Liver (tissue), 8 donors: ENCODE measurements at regions not wholly inside any gene's neighbourhood (a gene's known extent, or its start where the extent isn't known, plus 50 kb on each side); places are given as distances from the start of the nearest gene placed in this dataset.
"Not testable (repeated sequence)": the region's sequence is repeated elsewhere in the genome, so short reads cannot be mapped to it uniquely, and the experiment has no call there.

Source experiments
- DNase-seq: peaks from one replicate; pipeline ENCODE4 v3.0.0-alpha.2; 2017; ENCODE audit warnings: low spot score
- H3K27ac ChIP-seq, 2 donors: one replicate each; pipeline ENCODE4 v1.7.0; 2013; ENCODE audit warnings: inconsistent platforms in 2 of 2, low read length in 2 of 2, control low read depth in 1 of 2, low read depth in 1 of 2, mild to moderate bottlenecking in 1 of 2
- H3K27me3 ChIP-seq, 4 donors: one replicate each; pipeline versions ENCODE4 v1.6.1 to v1.7.0; 2013; ENCODE audit warnings: low read length in 3 of 4, inconsistent platforms in 1 of 4, mild to moderate bottlenecking in 1 of 4, moderate library complexity in 1 of 4; ENCODE audit not compliant: control insufficient read depth in 4 of 4, insufficient read depth in 4 of 4
- H3K36me3 ChIP-seq, 4 donors: one replicate each; pipeline versions ENCODE4 v1.6.1 to v1.7.0; 2013; ENCODE audit warnings: low read length in 3 of 4, mild to moderate bottlenecking in 3 of 4, low read depth in 1 of 4, moderate library complexity in 1 of 4; ENCODE audit not compliant: control insufficient read depth in 4 of 4, insufficient read depth in 3 of 4
- H3K4me1 ChIP-seq, 4 donors: one replicate each; pipeline versions ENCODE4 v1.6.1 to v1.7.0; 2013; ENCODE audit warnings: low read length in 3 of 4, mild to moderate bottlenecking in 3 of 4, moderate library complexity in 1 of 4; ENCODE audit not compliant: control insufficient read depth in 4 of 4, insufficient read depth in 4 of 4
- H3K4me3 ChIP-seq, 3 donors: one replicate each; pipeline versions ENCODE4 v1.6.1 to v1.7.0; 2013; ENCODE audit warnings: low read length in 3 of 3, control low read depth in 1 of 3, low read depth in 1 of 3, mild to moderate bottlenecking in 1 of 3
- H3K9ac ChIP-seq, 2 donors: one replicate each; pipeline ENCODE4 v1.7.0; 2013; ENCODE audit warnings: low read length in 2 of 2, mild to moderate bottlenecking in 2 of 2, moderate library complexity in 2 of 2, control low read depth in 1 of 2, low read depth in 1 of 2
- H3K9me3 ChIP-seq, 4 donors: one replicate each; pipeline versions ENCODE4 v1.6.1 to v1.7.0; 2013; ENCODE audit warnings: low read length in 3 of 4; ENCODE audit not compliant: control insufficient read depth in 4 of 4
- EGR1 ChIP-seq, 2 donors: IDR thresholded peaks; 2 replicates each; pipeline ENCODE4 v1.6.1; 2016 to 2018; ENCODE audit warnings: antibody characterized with exemption in 2 of 2, low read depth in 2 of 2
- FOXA1 ChIP-seq: IDR thresholded peaks from 2 replicates; pipeline ENCODE4 v1.6.1; 2016; ENCODE audit warnings: antibody characterized with exemption
- FOXA2 ChIP-seq: IDR thresholded peaks from 2 replicates; pipeline ENCODE4 v1.6.1; 2016; ENCODE audit warnings: antibody characterized with exemption
- GABPA ChIP-seq, 2 donors: IDR thresholded peaks in 1 of 2; conservative IDR thresholded peaks in 1 of 2; 2 replicates each; pipeline ENCODE4 v1.6.1; 2016; ENCODE audit warnings: antibody characterized with exemption in 2 of 2, mild to moderate bottlenecking in 1 of 2, moderate library complexity in 1 of 2
- HNF4G ChIP-seq: IDR thresholded peaks from 2 replicates; pipeline ENCODE4 v1.6.1; 2016; ENCODE audit warnings: antibody characterized with exemption
- JUND ChIP-seq, 2 donors: IDR thresholded peaks; 2 replicates each; pipeline ENCODE4 v1.6.1; 2016; ENCODE audit warnings: antibody characterized with exemption in 2 of 2
- MAX ChIP-seq: IDR thresholded peaks from 2 replicates; pipeline ENCODE4 v1.6.1; 2016; ENCODE audit warnings: antibody characterized with exemption
- NR2F2 ChIP-seq: IDR thresholded peaks from 2 replicates; pipeline ENCODE4 v1.6.1; 2016; ENCODE audit warnings: antibody characterized with exemption
- RXRA ChIP-seq, 2 donors: IDR thresholded peaks; 2 replicates each; pipeline ENCODE4 v1.6.1; 2017 to 2018; ENCODE audit warnings: antibody characterized with exemption in 2 of 2, mild to moderate bottlenecking in 1 of 2
- SP1 ChIP-seq: IDR thresholded peaks from 2 replicates; pipeline ENCODE4 v1.6.1; 2018; ENCODE audit warnings: antibody characterized with exemption, mild to moderate bottlenecking
- TAF1 ChIP-seq: conservative IDR thresholded peaks from 2 replicates; pipeline ENCODE4 v1.6.1; 2016; ENCODE audit warnings: antibody characterized with exemption, mild to moderate bottlenecking
- WGBS: extraction: QIAGEN DNeasy Blood & Tissue Kit; methylation state at CpG from one replicate; pipeline ENCODE4 v1.1.7; 2013; 5-methylcytosine and 5-hydroxymethylcytosine counted together
- TF ChIP-seq, protein P1 (sequence below): IDR thresholded peaks from 2 replicates; pipeline ENCODE4 v1.6.1; 2016; ENCODE audit warnings: antibody characterized with exemption, mild to moderate bottlenecking
- TF ChIP-seq, protein P2 (sequence below): fragments of 150-350 bp; IDR thresholded peaks from 2 replicates; pipeline ENCODE4 v1.5.1; 2017; ENCODE audit warnings: improper control_type of control experiment, low read depth, low read length; ENCODE audit not compliant: missing input control
- TF ChIP-seq, protein P3 (sequence below): IDR thresholded peaks from 2 replicates; pipeline ENCODE4 v1.6.1; 2016; ENCODE audit warnings: antibody characterized with exemption
- TF ChIP-seq, protein P4 (sequence below): IDR thresholded peaks from 2 replicates; pipeline ENCODE4 v1.6.1; 2016; ENCODE audit warnings: antibody characterized with exemption
- donor health status: healthy.
- donor health status: healthy.
- donor health status: healthy.
- donor health status: healthy.
- donor health status: healthy.

- H3K4me1 ChIP-seq, result no peaks in the 10 kb centered on the region
- no peak overlapping the region for H3K9ac ChIP-seq
- no peak for DNase-seq
- WGBS, result 100% methylated on average over 1 of the region's 1 CpG
- no peak for TF ChIP-seq FOXA2
- TF ChIP-seq, protein P1, sequence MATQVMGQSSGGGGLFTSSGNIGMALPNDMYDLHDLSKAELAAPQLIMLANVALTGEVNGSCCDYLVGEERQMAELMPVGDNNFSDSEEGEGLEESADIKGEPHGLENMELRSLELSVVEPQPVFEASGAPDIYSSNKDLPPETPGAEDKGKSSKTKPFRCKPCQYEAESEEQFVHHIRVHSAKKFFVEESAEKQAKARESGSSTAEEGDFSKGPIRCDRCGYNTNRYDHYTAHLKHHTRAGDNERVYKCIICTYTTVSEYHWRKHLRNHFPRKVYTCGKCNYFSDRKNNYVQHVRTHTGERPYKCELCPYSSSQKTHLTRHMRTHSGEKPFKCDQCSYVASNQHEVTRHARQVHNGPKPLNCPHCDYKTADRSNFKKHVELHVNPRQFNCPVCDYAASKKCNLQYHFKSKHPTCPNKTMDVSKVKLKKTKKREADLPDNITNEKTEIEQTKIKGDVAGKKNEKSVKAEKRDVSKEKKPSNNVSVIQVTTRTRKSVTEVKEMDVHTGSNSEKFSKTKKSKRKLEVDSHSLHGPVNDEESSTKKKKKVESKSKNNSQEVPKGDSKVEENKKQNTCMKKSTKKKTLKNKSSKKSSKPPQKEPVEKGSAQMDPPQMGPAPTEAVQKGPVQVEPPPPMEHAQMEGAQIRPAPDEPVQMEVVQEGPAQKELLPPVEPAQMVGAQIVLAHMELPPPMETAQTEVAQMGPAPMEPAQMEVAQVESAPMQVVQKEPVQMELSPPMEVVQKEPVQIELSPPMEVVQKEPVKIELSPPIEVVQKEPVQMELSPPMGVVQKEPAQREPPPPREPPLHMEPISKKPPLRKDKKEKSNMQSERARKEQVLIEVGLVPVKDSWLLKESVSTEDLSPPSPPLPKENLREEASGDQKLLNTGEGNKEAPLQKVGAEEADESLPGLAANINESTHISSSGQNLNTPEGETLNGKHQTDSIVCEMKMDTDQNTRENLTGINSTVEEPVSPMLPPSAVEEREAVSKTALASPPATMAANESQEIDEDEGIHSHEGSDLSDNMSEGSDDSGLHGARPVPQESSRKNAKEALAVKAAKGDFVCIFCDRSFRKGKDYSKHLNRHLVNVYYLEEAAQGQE, result no peak
- TF ChIP-seq, protein P2, sequence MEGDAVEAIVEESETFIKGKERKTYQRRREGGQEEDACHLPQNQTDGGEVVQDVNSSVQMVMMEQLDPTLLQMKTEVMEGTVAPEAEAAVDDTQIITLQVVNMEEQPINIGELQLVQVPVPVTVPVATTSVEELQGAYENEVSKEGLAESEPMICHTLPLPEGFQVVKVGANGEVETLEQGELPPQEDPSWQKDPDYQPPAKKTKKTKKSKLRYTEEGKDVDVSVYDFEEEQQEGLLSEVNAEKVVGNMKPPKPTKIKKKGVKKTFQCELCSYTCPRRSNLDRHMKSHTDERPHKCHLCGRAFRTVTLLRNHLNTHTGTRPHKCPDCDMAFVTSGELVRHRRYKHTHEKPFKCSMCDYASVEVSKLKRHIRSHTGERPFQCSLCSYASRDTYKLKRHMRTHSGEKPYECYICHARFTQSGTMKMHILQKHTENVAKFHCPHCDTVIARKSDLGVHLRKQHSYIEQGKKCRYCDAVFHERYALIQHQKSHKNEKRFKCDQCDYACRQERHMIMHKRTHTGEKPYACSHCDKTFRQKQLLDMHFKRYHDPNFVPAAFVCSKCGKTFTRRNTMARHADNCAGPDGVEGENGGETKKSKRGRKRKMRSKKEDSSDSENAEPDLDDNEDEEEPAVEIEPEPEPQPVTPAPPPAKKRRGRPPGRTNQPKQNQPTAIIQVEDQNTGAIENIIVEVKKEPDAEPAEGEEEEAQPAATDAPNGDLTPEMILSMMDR, result no peak
- no peak for TF ChIP-seq JUND (IDR thresholded peaks at IDR 0.05)
- no peak for TF ChIP-seq RXRA (IDR thresholded peaks at IDR 0.05)
- no peak for TF ChIP-seq SP1
- TF ChIP-seq HNF4G, result no peak
- no peak for TF ChIP-seq TAF1
- TF ChIP-seq NR2F2, result no peak
- TF ChIP-seq EGR1 (IDR thresholded peaks at IDR 0.05; ENCODE audit: low read depth in 2 of 2), result no peak
- TF ChIP-seq, protein P3, sequence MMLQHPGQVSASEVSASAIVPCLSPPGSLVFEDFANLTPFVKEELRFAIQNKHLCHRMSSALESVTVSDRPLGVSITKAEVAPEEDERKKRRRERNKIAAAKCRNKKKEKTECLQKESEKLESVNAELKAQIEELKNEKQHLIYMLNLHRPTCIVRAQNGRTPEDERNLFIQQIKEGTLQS, result no peak
- TF ChIP-seq FOXA1, result no peak
- TF ChIP-seq, protein P4, sequence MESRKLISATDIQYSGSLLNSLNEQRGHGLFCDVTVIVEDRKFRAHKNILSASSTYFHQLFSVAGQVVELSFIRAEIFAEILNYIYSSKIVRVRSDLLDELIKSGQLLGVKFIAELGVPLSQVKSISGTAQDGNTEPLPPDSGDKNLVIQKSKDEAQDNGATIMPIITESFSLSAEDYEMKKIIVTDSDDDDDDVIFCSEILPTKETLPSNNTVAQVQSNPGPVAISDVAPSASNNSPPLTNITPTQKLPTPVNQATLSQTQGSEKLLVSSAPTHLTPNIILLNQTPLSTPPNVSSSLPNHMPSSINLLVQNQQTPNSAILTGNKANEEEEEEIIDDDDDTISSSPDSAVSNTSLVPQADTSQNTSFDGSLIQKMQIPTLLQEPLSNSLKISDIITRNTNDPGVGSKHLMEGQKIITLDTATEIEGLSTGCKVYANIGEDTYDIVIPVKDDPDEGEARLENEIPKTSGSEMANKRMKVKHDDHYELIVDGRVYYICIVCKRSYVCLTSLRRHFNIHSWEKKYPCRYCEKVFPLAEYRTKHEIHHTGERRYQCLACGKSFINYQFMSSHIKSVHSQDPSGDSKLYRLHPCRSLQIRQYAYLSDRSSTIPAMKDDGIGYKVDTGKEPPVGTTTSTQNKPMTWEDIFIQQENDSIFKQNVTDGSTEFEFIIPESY, result no peak
- TF ChIP-seq MAX, result no peak
- no peak for TF ChIP-seq GABPA (IDR thresholded peaks at IDR 0.05 in 1 of 2, conservative IDR thresholded peaks at IDR 0.05 in 1 of 2)
- no peaks in the 10 kb centered on the region for H3K27me3 ChIP-seq
- H3K9me3 ChIP-seq, result no peaks in the 10 kb centered on the region
- H3K27ac ChIP-seq, result no peak overlapping the region
- no peak overlapping the region for H3K4me3 ChIP-seq
- no peaks in the 10 kb centered on the region for H3K36me3 ChIP-seq
Measured at GRCh38 chr12:88810806-88811205, 230.5 kb upstream of the KITLG start.

DNA sequence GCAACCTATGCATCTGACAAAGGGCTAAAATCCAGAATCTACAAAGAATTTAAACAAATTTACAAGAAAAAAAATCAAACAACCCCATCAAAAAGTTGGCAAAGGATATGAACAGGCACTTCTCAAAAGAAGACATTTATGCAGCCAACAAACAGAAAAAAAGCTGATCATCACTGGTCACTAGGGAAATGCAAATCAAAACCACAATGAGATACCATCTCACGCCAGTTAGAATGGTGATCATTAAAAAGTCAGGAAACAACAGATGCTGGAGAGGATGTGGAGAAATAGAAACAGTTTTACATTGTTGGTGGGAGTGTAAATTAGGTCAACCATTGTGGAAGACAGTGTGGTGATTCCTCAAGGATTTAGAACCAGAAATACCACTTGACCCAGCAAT lies 229.6 kb upstream of the KITLG start:
- H3K9me3 ChIP-seq, H3K9ac ChIP-seq, H3K27me3 ChIP-seq, H3K27ac ChIP-seq, H3K4me3 ChIP-seq, H3K36me3 ChIP-seq, DNase-seq, H3K4me1 ChIP-seq: not testable (repeated sequence)
- WGBS, result 87% methylated on average over 1 of the region's 1 CpG
